Naive thymus-derived CD8-positive, alpha-beta T cell (primary cell): ENCODE measurements at regions not wholly inside any gene's neighbourhood (a gene's known extent, or its start where the extent isn't known, plus 50 kb on each side); places are given as distances from the start of the nearest gene placed in this dataset.
"Not testable (repeated sequence)": the region's sequence is repeated elsewhere in the genome, so short reads cannot be mapped to it uniquely, and the experiment has no call there.

Experiments
- ATAC-seq, 2 donors: fragments of 150-1000 bp; cut with Tn5 transposase in 1 of 2; sonication (Bioruptor Pico), chemical (Tn5 transposase) in 1 of 2; 1 replicate in 1 of 2; 2 replicates in 1 of 2; pipeline ENCODE4 v1.10.0; 2021; ENCODE audit warnings: mild to moderate bottlenecking in 2 of 2, moderate library complexity in 2 of 2
- POLR2A ChIA-PET: fragments of 350-600 bp; sonication (Branson Sonifier 250); formaldehyde crosslinking; loops from one replicate; lab custom pipeline; 2021; ENCODE audit warnings: antibody characterized with exemption; lab: Charles Lee
- DNase-seq, 10 donors: peaks; one replicate each; pipeline versions ENCODE4 v3.0.0 to v3.0.0-alpha.2; 2020 to 2022
- H3K27ac Mint-ChIP-seq, 10 donors: one replicate each; pipeline ENCODE4 v1.8.0; 2020 to 2022; ENCODE audit warnings: mild to moderate bottlenecking in 10 of 10, mixed read lengths in 10 of 10, moderate library complexity in 4 of 10, inconsistent platforms in 1 of 10
- H3K27me3 Mint-ChIP-seq, 5 donors: one replicate each; pipeline ENCODE4 v1.8.0; 2021 to 2022; ENCODE audit warnings: mixed read lengths in 5 of 5
- H3K36me3 Mint-ChIP-seq, 3 donors: one replicate each; pipeline ENCODE4 v1.8.0; 2020 to 2022; ENCODE audit warnings: mixed read lengths in 3 of 3, mild to moderate bottlenecking in 2 of 3, inconsistent platforms in 1 of 3
- H3K4me1 Mint-ChIP-seq, 4 donors: one replicate each; pipeline ENCODE4 v1.8.0; 2021 to 2022; ENCODE audit warnings: mixed read lengths in 4 of 4
- H3K4me3 Mint-ChIP-seq, 10 donors: one replicate each; pipeline ENCODE4 v1.8.0; 2020 to 2022; ENCODE audit warnings: mild to moderate bottlenecking in 10 of 10, mixed read lengths in 10 of 10, moderate library complexity in 6 of 10, inconsistent platforms in 1 of 10
- H3K9me3 Mint-ChIP-seq, 9 donors: one replicate each; pipeline ENCODE4 v1.8.0; 2020 to 2022; ENCODE audit warnings: mixed read lengths in 9 of 9, mild to moderate bottlenecking in 3 of 9, inconsistent platforms in 1 of 9, moderate library complexity in 1 of 9

- Mint-ChIP-seq H3K27ac (no peak overlapping the region), H3K9me3 (peaks cover 0 to 14% (median 7%) of the 10 kb centered on the region in 9 donors), H3K4me1 (no peaks in the 10 kb centered on the region), H3K4me3 (no peak overlapping the region), H3K27me3 (no peaks in the 10 kb centered on the region), H3K36me3 (peaks cover 0 to 9% (median 0%) of the 10 kb centered on the region in 3 donors)
- POLR2A ChIA-PET = no interaction called here
- DNase-seq (no peak), ATAC-seq (no peak)
Measured at GRCh38 chr3:77707281-77707680, 667.4 kb downstream of the ROBO2 start.

DNA sequence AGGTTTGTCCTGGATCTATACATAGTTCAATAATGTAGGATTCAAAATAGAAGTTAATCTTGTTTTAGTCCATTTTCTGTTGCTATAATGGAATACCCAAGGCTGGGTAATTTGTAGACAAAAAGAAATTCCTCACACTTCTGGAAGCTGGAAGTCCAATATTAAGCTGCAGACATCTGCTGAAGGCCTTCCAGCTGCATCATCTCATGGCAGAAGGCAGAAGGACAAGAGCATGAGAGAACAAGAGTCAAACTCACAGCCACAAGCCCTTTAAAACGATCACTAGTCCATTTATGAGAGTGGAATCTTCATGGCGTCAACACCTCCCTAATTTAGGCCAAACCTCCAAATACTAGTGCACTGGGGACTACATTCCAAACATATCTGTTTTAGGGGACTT lies 669.3 kb downstream of the ROBO2 start:
- H3K4me1 Mint-ChIP-seq = no peaks in the 10 kb centered on the region
- peaks cover 0 to 2% (median 0%) of the 10 kb centered on the region in 5 donors for H3K27me3 Mint-ChIP-seq
- peaks cover 0 to 9% (median 0%) of the 10 kb centered on the region in 3 donors for H3K36me3 Mint-ChIP-seq
- ATAC-seq = no peak
- no peak overlapping the region for H3K27ac Mint-ChIP-seq
- H3K4me3 Mint-ChIP-seq = no peak overlapping the region
- peaks cover 0 to 12% (median 4%) of the 10 kb centered on the region in 9 donors for H3K9me3 Mint-ChIP-seq
- no peak for DNase-seq
- POLR2A ChIA-PET = no interaction called here

DNA sequence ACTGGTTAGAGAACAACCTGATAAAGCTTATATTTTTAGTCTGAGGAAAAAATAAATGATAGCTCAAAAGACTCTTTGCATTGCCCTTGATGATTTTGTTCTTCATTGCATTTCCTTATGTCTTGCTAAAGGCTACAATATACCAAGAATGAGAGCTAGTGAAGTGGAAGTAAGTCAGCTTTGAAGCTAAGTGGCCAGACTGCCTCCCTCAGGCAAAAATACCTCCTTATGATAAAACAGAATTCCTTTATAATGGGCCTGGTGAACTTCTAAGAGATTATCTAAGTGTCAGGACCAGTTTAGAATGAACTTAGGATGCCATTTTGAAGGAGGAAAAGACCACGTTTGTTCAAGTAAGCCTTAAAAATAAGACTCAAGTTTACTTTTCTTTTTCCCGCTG lies 678.4 kb downstream of the ROBO2 start:
- Mint-ChIP-seq H3K36me3 (no peaks in the 10 kb centered on the region), H3K9me3 (peaks cover 0 to 18% (median 8%) of the 10 kb centered on the region in 9 donors), H3K4me1 (no peaks in the 10 kb centered on the region), H3K27ac (no peak overlapping the region), H3K27me3 (no peaks in the 10 kb centered on the region), H3K4me3 (no peak overlapping the region)
- POLR2A ChIA-PET = no interaction called here
- ATAC-seq = no peak
- no peak for DNase-seq

GRCh38 chr3:77720460-77720971 lies 680.6 kb downstream of the ROBO2 start:
- peaks cover 0 to 22% (median 9%) of the 10 kb centered on the region in 9 donors for H3K9me3 Mint-ChIP-seq
- POLR2A ChIA-PET = no interaction called here

GRCh38 chr3:77726517-77726916 lies 686.6 kb downstream of the ROBO2 start:
- Mint-ChIP-seq H3K4me1 (no peaks in the 10 kb centered on the region), H3K9me3 (peaks cover 2 to 17% (median 9%) of the 10 kb centered on the region in 9 donors), H3K27ac (no peak overlapping the region), H3K4me3 (no peak overlapping the region), H3K36me3 (no peaks in the 10 kb centered on the region), H3K27me3 (no peaks in the 10 kb centered on the region)
- DNase-seq (no peak), ATAC-seq (no peak)
- POLR2A ChIA-PET = no interaction called here

More at GRCh38 chr3:77720460-77720971, 680.6 kb downstream of the ROBO2 start:
- Mint-ChIP-seq H3K4me1 (no peaks in the 10 kb centered on the region), H3K36me3 (no peaks in the 10 kb centered on the region), H3K27me3 (no peaks in the 10 kb centered on the region), H3K4me3 (no peak overlapping the region), H3K27ac (no peak overlapping the region)
- ATAC-seq (no peak), DNase-seq (no peak)

DNA sequence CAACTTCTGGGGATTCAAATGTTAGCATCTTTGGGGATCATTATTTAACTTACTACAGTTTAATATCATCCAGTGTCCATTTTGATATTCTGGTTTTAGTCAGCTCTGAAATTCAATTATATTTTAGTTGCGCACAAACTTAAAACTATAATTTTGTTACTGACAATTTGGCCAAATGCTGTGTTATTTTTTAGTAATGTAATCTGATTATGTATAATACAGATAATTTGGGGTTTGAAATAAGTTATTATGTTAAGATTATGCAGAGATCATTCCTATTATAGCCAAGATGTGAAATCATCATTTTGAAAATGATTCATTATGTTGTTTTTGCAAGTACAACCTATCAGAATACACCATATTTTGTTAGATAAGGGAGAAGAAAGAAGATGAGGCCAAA lies 706.1 kb downstream of the ROBO2 start:
- DNase-seq (no peak), ATAC-seq (no peak)
- POLR2A ChIA-PET = no interaction called here
- Mint-ChIP-seq H3K4me3 (no peak overlapping the region), H3K27me3 (no peaks in the 10 kb centered on the region), H3K27ac (no peak overlapping the region), H3K36me3 (no peaks in the 10 kb centered on the region), H3K4me1 (no peaks in the 10 kb centered on the region), H3K9me3 (peaks cover 0 to 22% (median 5%) of the 10 kb centered on the region in 9 donors)

- ATAC-seq (no peak), DNase-seq (no peak)
- POLR2A ChIA-PET = no interaction called here
- Mint-ChIP-seq H3K27ac (no peak overlapping the region), H3K4me1 (no peaks in the 10 kb centered on the region), H3K4me3 (no peak overlapping the region), H3K36me3 (no peaks in the 10 kb centered on the region), H3K9me3 (peaks cover 0 to 22% (median 5%) of the 10 kb centered on the region in 9 donors), H3K27me3 (no peaks in the 10 kb centered on the region)
Measured at GRCh38 chr3:77746892-77747291, 707.0 kb downstream of the ROBO2 start.

GRCh38 chr3:77756397-77756975 lies 716.6 kb downstream of the ROBO2 start:
- POLR2A ChIA-PET, H3K4me1 Mint-ChIP-seq, ATAC-seq, H3K36me3 Mint-ChIP-seq, H3K4me3 Mint-ChIP-seq, H3K27me3 Mint-ChIP-seq, DNase-seq, H3K27ac Mint-ChIP-seq: not testable (repeated sequence)
- peaks cover 6 to 45% (median 25%) of the 10 kb centered on the region in 9 donors for H3K9me3 Mint-ChIP-seq

- ATAC-seq (no peak), DNase-seq (no peak)
- Mint-ChIP-seq H3K4me3 (no peak overlapping the region), H3K36me3 (peaks cover 0 to 4% (median 0%) of the 10 kb centered on the region in 3 donors), H3K4me1 (no peaks in the 10 kb centered on the region), H3K27ac (no peak overlapping the region), H3K9me3 (peaks cover 0 to 27% (median 13%) of the 10 kb centered on the region in 9 donors), H3K27me3 (no peaks in the 10 kb centered on the region)
- POLR2A ChIA-PET = no interaction called here
Measured at GRCh38 chr3:77772459-77772858, 732.6 kb downstream of the ROBO2 start.

DNA sequence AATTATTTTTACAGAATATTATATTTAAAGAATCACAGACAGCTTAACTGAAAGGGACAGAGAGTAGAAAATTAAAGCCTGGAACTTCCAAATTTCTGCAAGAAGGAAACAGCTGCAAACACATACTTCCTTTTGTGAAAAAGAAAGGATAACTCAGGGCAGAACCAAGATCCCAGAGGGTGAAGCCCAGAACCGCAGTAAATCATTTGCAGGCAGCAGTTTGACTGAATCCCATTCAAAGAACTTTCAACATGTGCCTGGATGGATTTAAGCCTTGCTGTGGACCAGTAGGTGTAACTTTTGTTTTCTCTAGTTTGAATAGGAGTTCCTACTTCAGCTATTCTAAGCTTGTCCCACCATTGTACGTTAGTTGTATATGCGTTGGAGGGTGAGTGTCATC lies 733.2 kb downstream of the ROBO2 start:
- POLR2A ChIA-PET = no interaction called here
- DNase-seq = no peak
- Mint-ChIP-seq H3K4me1 (no peaks in the 10 kb centered on the region), H3K4me3 (no peak overlapping the region), H3K27me3 (no peaks in the 10 kb centered on the region), H3K27ac (no peak overlapping the region), H3K36me3 (peaks cover 0 to 4% (median 0%) of the 10 kb centered on the region in 3 donors), H3K9me3 (peaks cover 0 to 27% (median 13%) of the 10 kb centered on the region in 9 donors)
- ATAC-seq = no peak

DNA sequence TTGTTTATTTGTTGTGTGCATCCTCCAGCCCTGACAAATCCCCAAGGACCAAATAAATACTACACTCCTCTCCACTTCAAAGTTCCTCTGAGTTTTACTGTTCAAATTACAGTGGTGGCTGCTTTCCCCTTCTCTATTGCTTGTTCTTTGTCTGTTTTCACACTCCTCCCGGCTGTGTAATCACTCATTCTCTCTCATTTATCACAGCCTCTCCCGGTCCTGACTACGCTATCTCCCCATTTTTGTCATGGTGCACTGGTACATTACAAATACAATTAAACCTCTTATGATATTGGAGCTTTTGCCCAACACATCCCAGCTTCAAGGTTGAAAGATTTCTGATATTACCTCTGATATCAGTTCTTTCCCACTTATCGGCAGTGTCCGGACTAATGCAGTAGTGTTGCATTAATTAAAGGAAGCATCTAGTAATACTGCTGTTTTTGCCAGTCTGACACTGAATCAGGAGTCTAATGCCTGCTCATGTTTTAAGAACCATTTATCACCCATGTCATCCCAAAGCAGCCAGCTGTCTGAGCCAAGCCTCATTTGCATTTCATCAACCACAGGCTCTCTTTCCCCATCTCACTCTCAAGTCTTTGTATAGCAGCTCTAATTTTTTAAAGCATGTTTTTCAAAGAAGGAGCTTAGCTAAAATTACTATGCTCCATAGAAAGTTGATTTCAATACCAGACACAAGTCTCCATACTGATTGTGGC lies 740.5 kb downstream of the ROBO2 start:
- DNase-seq = no peak
- H3K36me3 Mint-ChIP-seq = no peaks in the 10 kb centered on the region
- POLR2A ChIA-PET = no interaction called here
- H3K4me3 Mint-ChIP-seq = no peak overlapping the region
- H3K4me1 Mint-ChIP-seq = no peaks in the 10 kb centered on the region
- no peak for ATAC-seq
- no peak overlapping the region for H3K27ac Mint-ChIP-seq
- peaks cover 0 to 1% (median 0%) of the 10 kb centered on the region in 5 donors for H3K27me3 Mint-ChIP-seq
- peaks cover 0 to 17% (median 8%) of the 10 kb centered on the region in 9 donors for H3K9me3 Mint-ChIP-seq

DNA sequence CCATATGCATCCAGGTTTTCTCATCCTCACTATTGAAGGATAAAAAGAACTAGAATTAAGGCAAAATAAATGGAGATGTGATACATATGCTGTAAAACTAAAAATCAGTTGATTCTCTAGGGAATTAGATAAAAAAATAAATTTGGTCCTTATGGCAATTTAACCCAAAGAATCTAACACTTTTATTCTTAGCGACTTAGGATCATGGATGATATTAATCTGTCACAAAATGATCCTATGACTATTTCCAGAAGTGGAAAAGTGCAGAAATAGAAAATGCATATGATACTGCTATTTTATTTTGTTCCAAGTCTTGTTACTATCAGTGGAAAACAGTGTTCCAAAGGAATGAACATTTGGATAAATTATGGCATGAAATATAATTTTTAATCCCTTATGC lies 746.3 kb downstream of the ROBO2 start:
- Mint-ChIP-seq H3K4me3 (no peak overlapping the region), H3K27me3 (no peaks in the 10 kb centered on the region), H3K27ac (no peak overlapping the region), H3K9me3 (peaks cover 0 to 16% (median 5%) of the 10 kb centered on the region in 9 donors), H3K36me3 (no peaks in the 10 kb centered on the region), H3K4me1 (no peaks in the 10 kb centered on the region)
- ATAC-seq (no peak), DNase-seq (no peak)
- POLR2A ChIA-PET = no interaction called here

DNA sequence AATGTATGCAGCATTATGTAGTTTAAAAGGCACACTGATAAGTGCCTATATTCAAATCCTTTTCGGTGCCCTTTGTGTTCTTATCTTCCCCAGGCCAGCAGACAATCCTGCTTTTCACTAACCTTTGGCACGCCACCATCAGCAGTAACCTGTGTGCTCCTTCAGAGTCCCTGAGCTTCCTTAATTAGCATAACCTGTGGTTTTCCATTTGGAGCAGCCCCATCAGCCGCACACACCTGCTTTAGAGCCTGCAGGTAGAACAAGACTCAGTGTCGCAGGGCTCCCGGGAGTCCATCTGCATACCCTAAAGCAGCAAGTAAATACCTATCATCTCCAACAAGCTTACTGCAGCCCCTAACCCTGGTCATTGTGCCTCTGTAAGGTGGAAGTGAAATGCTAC lies 755.1 kb downstream of the ROBO2 start:
- no peak for DNase-seq
- H3K4me1 Mint-ChIP-seq = no peaks in the 10 kb centered on the region
- H3K36me3 Mint-ChIP-seq = no peaks in the 10 kb centered on the region
- POLR2A ChIA-PET = no interaction called here
- H3K4me3 Mint-ChIP-seq = no peak overlapping the region
- ATAC-seq = no peak
- no peak overlapping the region for H3K27ac Mint-ChIP-seq
- H3K9me3 Mint-ChIP-seq = peaks cover 0 to 20% (median 6%) of the 10 kb centered on the region in 9 donors
- H3K27me3 Mint-ChIP-seq = no peaks in the 10 kb centered on the region
